WTC11 (cell line): ENCODE measurements at regions not wholly inside any gene's neighbourhood (a gene's known extent, or its start where the extent isn't known, plus 50 kb on each side); places are given as distances from the start of the nearest gene placed in this dataset.

Experiments used
- ATAC-seq: fragments of 200-7000 bp; cut with Tn5 transposase; 2 replicates; pipeline ENCODE4 v1.10.0; 2021; ENCODE audit warnings: mild to moderate bottlenecking, moderate library complexity
- CTCF ChIA-PET: fragments of 300-600 bp; sonication (Branson Sonifier 250); formaldehyde crosslinking; loops from one replicate; lab custom pipeline; 2021; ENCODE audit warnings: antibody characterized with exemption; lab: Charles Lee
- POLR2A ChIA-PET: fragments of 350-600 bp; sonication (Branson Sonifier 250); formaldehyde crosslinking; loops from one replicate; lab custom pipeline; 2021; ENCODE audit warnings: antibody characterized with exemption; lab: Charles Lee
- DNase-seq: peaks from one replicate; pipeline ENCODE4 v3.0.0; 2021; ENCODE audit warnings: low spot score
- H3K27ac Mint-ChIP-seq: 2 replicates; pipeline ENCODE4 v1.8.0; 2021; ENCODE audit warnings: mixed read lengths
- H3K27me3 Mint-ChIP-seq: 2 replicates; pipeline ENCODE4 v1.8.0; 2021; ENCODE audit warnings: low read depth, mild to moderate bottlenecking, moderate library complexity, mixed read lengths
- H3K36me3 Mint-ChIP-seq: 2 replicates; pipeline ENCODE4 v1.8.0; 2021; ENCODE audit warnings: mixed read lengths
- H3K4me1 Mint-ChIP-seq: 2 replicates; pipeline ENCODE4 v1.8.0; 2022; ENCODE audit warnings: mixed read lengths
- H3K4me3 Mint-ChIP-seq: 2 replicates; pipeline ENCODE4 v1.8.0; 2021; ENCODE audit warnings: mild to moderate bottlenecking, moderate library complexity, mixed read lengths
- H3K9me3 Mint-ChIP-seq: 2 replicates; pipeline ENCODE4 v1.8.0; 2021; ENCODE audit warnings: mixed read lengths
- ATF3 ChIP-seq: sonication (generic); formaldehyde crosslinking; conservative IDR thresholded peaks from 2 replicates; pipeline ENCODE4 v1.8.1; 2022; ENCODE audit warnings: mild to moderate bottlenecking, missing genetic modification reagents
- ELF4 ChIP-seq: sonication (generic); formaldehyde crosslinking; IDR thresholded peaks from 2 replicates; pipeline ENCODE4 v1.8.1; 2022; ENCODE audit warnings: low read depth, mild to moderate bottlenecking, moderate library complexity, missing genetic modification reagents
- FOXP4 ChIP-seq: sonication (generic); formaldehyde crosslinking; IDR thresholded peaks from 2 replicates; pipeline ENCODE4 v1.8.0; 2022; ENCODE audit warnings: mild to moderate bottlenecking, missing genetic modification reagents
- GABPB1 ChIP-seq: sonication (generic); formaldehyde crosslinking; IDR thresholded peaks from 2 replicates; pipeline ENCODE4 v1.8.1; 2023; ENCODE audit warnings: mild to moderate bottlenecking, missing genetic modification reagents
- GTF2I ChIP-seq: fragments of 250-450 bp; sonication (Bioruptor Pico); conservative IDR thresholded peaks from 2 replicates; pipeline ENCODE4 v1.4.0; 2021; ENCODE audit warnings: mild to moderate bottlenecking
- JAZF1 ChIP-seq: fragments of 250-450 bp; sonication (Bioruptor Pico); IDR thresholded peaks from 2 replicates; pipeline ENCODE4 v1.9.0; 2021; ENCODE audit warnings: moderate library complexity, mild to moderate bottlenecking, inconsistent platforms
- JUN ChIP-seq: sonication (generic); formaldehyde crosslinking; IDR thresholded peaks from 2 replicates; pipeline ENCODE4 v1.8.0; 2023; ENCODE audit warnings: mild to moderate bottlenecking, missing genetic modification reagents
- NFE2L1 ChIP-seq: sonication (generic); formaldehyde crosslinking; IDR thresholded peaks from 2 replicates; pipeline ENCODE4 v1.8.1; 2023; ENCODE audit warnings: missing genetic modification reagents
- NR1H2 ChIP-seq: sonication (generic); formaldehyde crosslinking; IDR thresholded peaks from 2 replicates; pipeline ENCODE4 v1.9.0; 2021; ENCODE audit warnings: mild to moderate bottlenecking, moderate library complexity, missing genetic modification reagents
- NR2C2 ChIP-seq: sonication (generic); formaldehyde crosslinking; IDR thresholded peaks from 2 replicates; pipeline ENCODE4 v1.8.0; 2022; ENCODE audit warnings: mild to moderate bottlenecking, missing genetic modification reagents
- NR3C1 ChIP-seq: sonication (generic); formaldehyde crosslinking; conservative IDR thresholded peaks from 2 replicates; pipeline ENCODE4 v1.8.1; 2023; ENCODE audit warnings: low read depth, mild to moderate bottlenecking, missing genetic modification reagents
- PRRX2 ChIP-seq: fragments of 250-450 bp; sonication (Bioruptor Pico); IDR thresholded peaks from 2 replicates; pipeline ENCODE4 v1.8.0; 2021; ENCODE audit warnings: mild to moderate bottlenecking
- RELA ChIP-seq: sonication (generic); formaldehyde crosslinking; IDR thresholded peaks from 2 replicates; pipeline ENCODE4 v1.8.1; 2022; ENCODE audit warnings: missing genetic modification reagents, mild to moderate bottlenecking, borderline replicate concordance
- RORB ChIP-seq: fragments of 250-450 bp; sonication (Bioruptor Pico); IDR thresholded peaks from 2 replicates; pipeline ENCODE4 v1.9.0; 2021; ENCODE audit warnings: mild to moderate bottlenecking
- SMAD3 ChIP-seq: sonication (generic); formaldehyde crosslinking; IDR thresholded peaks from 2 replicates; pipeline ENCODE4 v1.8.0; 2022; ENCODE audit warnings: missing genetic modification reagents, mild to moderate bottlenecking, borderline replicate concordance
- SP1 ChIP-seq: sonication (generic); formaldehyde crosslinking; conservative IDR thresholded peaks from 2 replicates; pipeline ENCODE4 v1.8.1; 2022; ENCODE audit warnings: missing genetic modification reagents
- TEAD4 ChIP-seq: sonication (generic); formaldehyde crosslinking; IDR thresholded peaks from 2 replicates; pipeline ENCODE4 v1.8.0; 2022; ENCODE audit warnings: mild to moderate bottlenecking, missing genetic modification reagents
- TP53 ChIP-seq: sonication (generic); formaldehyde crosslinking; IDR thresholded peaks from 2 replicates; pipeline ENCODE4 v1.8.1; 2023; ENCODE audit warnings: mild to moderate bottlenecking, missing genetic modification reagents
- ZBTB21 ChIP-seq: sonication (generic); formaldehyde crosslinking; IDR thresholded peaks from 2 replicates; pipeline ENCODE4 v1.8.1; 2023; ENCODE audit warnings: mild to moderate bottlenecking, missing genetic modification reagents, borderline replicate concordance
- ZBTB43 ChIP-seq: sonication (generic); formaldehyde crosslinking; IDR thresholded peaks from 2 replicates; pipeline ENCODE4 v1.8.1; 2023; ENCODE audit warnings: mild to moderate bottlenecking, missing genetic modification reagents
- ZNF219 ChIP-seq: sonication (generic); formaldehyde crosslinking; IDR thresholded peaks from 2 replicates; pipeline ENCODE4 v1.8.0; 2023; ENCODE audit warnings: missing genetic modification reagents, mild to moderate bottlenecking, borderline replicate concordance
- ZNF416 ChIP-seq: fragments of 250-450 bp; sonication (Bioruptor Pico); IDR thresholded peaks from 2 replicates; pipeline ENCODE4 v1.9.0; 2021; ENCODE audit warnings: mild to moderate bottlenecking, inconsistent platforms
- TF ChIP-seq, protein P1 (sequence below): sonication (generic); formaldehyde crosslinking; IDR thresholded peaks from 2 replicates; pipeline ENCODE4 v1.8.1; 2023; ENCODE audit warnings: mild to moderate bottlenecking, missing genetic modification reagents

- no peaks in the 10 kb centered on the region; the same call in 1 of the 2 replicates for H3K4me1 Mint-ChIP-seq
- DNase-seq: no peak
- H3K27ac Mint-ChIP-seq: no peak overlapping the region
- no peak for ATAC-seq
- ChIA-PET CTCF (no interaction called here), POLR2A (no interaction called here)
- H3K36me3 Mint-ChIP-seq: no peaks in the 10 kb centered on the region
- H3K4me3 Mint-ChIP-seq: no peak overlapping the region
- peaks cover 1% of the 10 kb centered on the region; the same call in 1 of the 2 replicates for H3K9me3 Mint-ChIP-seq
- H3K27me3 Mint-ChIP-seq: no peaks in the 10 kb centered on the region; the same call in 1 of the 2 replicates
- no peak for TF ChIP-seq GTF2I (CRISPR knock-in tag)
- TF ChIP-seq NR1H2 (CRISPR knock-in tag): no peak
- TF ChIP-seq NR2C2: no peak
- no peak for TF ChIP-seq NFE2L1 (CRISPR knock-in tag)
- TF ChIP-seq ELF4 (CRISPR knock-in tag): no peak
Observed at GRCh38 chr2:12350821-12351220, 365.9 kb upstream of the TRIB2 start.

DNA sequence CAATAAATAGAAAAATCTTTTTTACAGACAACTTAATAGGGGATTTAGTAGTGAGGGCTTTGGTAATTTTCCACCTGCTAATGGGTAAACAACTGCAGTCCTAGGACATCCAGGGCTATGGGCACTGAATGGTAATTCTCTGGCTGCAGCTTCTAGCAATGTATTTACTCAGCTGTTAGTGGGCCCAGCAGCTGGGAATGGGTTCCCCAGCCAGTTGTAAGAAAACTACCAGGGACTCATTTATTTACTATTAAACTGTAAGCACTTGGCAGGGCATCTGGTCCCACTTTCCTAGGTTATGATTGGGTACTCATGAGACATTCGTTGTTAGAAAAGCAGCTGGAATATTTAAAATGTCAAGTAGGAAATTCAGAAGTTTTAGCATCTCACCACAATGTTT is 363.8 kb upstream of the TRIB2 start:
- ChIA-PET POLR2A (no interaction called here), CTCF (no interaction called here)
- TF ChIP-seq NR1H2 (CRISPR knock-in tag): no peak
- TF ChIP-seq RORB (CRISPR knock-in tag): no peak
- TF ChIP-seq, protein P1, sequence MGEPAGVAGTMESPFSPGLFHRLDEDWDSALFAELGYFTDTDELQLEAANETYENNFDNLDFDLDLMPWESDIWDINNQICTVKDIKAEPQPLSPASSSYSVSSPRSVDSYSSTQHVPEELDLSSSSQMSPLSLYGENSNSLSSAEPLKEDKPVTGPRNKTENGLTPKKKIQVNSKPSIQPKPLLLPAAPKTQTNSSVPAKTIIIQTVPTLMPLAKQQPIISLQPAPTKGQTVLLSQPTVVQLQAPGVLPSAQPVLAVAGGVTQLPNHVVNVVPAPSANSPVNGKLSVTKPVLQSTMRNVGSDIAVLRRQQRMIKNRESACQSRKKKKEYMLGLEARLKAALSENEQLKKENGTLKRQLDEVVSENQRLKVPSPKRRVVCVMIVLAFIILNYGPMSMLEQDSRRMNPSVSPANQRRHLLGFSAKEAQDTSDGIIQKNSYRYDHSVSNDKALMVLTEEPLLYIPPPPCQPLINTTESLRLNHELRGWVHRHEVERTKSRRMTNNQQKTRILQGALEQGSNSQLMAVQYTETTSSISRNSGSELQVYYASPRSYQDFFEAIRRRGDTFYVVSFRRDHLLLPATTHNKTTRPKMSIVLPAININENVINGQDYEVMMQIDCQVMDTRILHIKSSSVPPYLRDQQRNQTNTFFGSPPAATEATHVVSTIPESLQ (CRISPR knock-in tag): no peak
- TF ChIP-seq ZNF219 (CRISPR knock-in tag): no peak
- no peak for TF ChIP-seq TEAD4 (CRISPR knock-in tag)
- no peak for TF ChIP-seq GABPB1 (CRISPR knock-in tag)
- TF ChIP-seq NR3C1 (CRISPR knock-in tag): no peak
- TF ChIP-seq FOXP4 (CRISPR knock-in tag): no peak
- no peak for TF ChIP-seq ZBTB21 (CRISPR knock-in tag)
- no peak for TF ChIP-seq PRRX2
- no peak for TF ChIP-seq SP1 (CRISPR knock-in tag)
- TF ChIP-seq TP53 (CRISPR knock-in tag): no peak
- TF ChIP-seq JAZF1 (CRISPR knock-in tag): no peak
- TF ChIP-seq ZNF416 (CRISPR knock-in tag): no peak
- no peak for TF ChIP-seq RELA (CRISPR knock-in tag)
- TF ChIP-seq ATF3 (CRISPR knock-in tag): no peak
- TF ChIP-seq ZBTB43: no peak
- no peak for TF ChIP-seq NR2C2
- TF ChIP-seq JUN (CRISPR knock-in tag): no peak
- TF ChIP-seq SMAD3 (CRISPR knock-in tag): no peak
- Mint-ChIP-seq H3K4me1 (no peaks in the 10 kb centered on the region; the same call in 1 of the 2 replicates), H3K36me3 (no peaks in the 10 kb centered on the region), H3K4me3 (no peak overlapping the region), H3K27me3 (no peaks in the 10 kb centered on the region; the same call in 1 of the 2 replicates), H3K27ac (no peak overlapping the region), H3K9me3 (peaks cover 4% of the 10 kb centered on the region; the same call in 1 of the 2 replicates)
- DNase-seq: no peak
- ATAC-seq: no peak
